DND-41 (cell line): ENCODE measurements at regions not wholly inside any gene's neighbourhood (a gene's known extent, or its start where the extent isn't known, plus 50 kb on each side); places are given as distances from the start of the nearest gene placed in this dataset.
A peak's percentile ranks its signal among the peaks of the same experiment; 100 is the strongest.

Source experiments
- ATAC-seq: fragments of 200-7000 bp; cut with Tn5 transposase; 3 replicates; pipeline ENCODE4 v1.9.1; 2021; ENCODE audit warnings: low read depth; ENCODE audit not compliant: insufficient read depth
- DNase-seq: peaks from one replicate; pipeline ENCODE4 v3.0.0-alpha.2; 2020
- H2AFZ ChIP-seq: 2 replicates; pipeline ENCODE4 v1.6.0; 2012; ENCODE audit warnings: low read depth, low read length
- H3K27ac ChIP-seq: 2 replicates; pipeline ENCODE4 v1.5.1; 2012; ENCODE audit warnings: low read length, inconsistent platforms
- H3K27me3 ChIP-seq: fragments of 200-600 bp; sonication (generic); 2 replicates; pipeline ENCODE4 v1.6.0; 2012; ENCODE audit warnings: low read length, mild to moderate bottlenecking, inconsistent platforms; ENCODE audit not compliant: insufficient read depth, poor library complexity
- H3K36me3 ChIP-seq: 2 replicates; pipeline ENCODE4 v1.5.1; 2012; ENCODE audit warnings: low read length, inconsistent platforms; ENCODE audit not compliant: insufficient read depth
- H3K4me1 ChIP-seq: 2 replicates; pipeline ENCODE4 v1.5.1; 2012; ENCODE audit warnings: mild to moderate bottlenecking, low read length; ENCODE audit not compliant: insufficient read depth
- H3K4me2 ChIP-seq: 2 replicates; pipeline ENCODE4 v1.6.0; 2012; ENCODE audit warnings: mild to moderate bottlenecking, moderate library complexity, low read length, inconsistent platforms; ENCODE audit not compliant: insufficient read depth
- H3K4me3 ChIP-seq, 2 experiments: fragments of 200-600 bp in 1 of 2; shearing (Covaris generic) in 1 of 2; 2 replicates each; pipeline ENCODE4 v1.5.1; 2012 to 2016; ENCODE audit warnings: inconsistent platforms in 2 of 2, low read length in 2 of 2, mild to moderate bottlenecking in 2 of 2, low read depth in 1 of 2, moderate library complexity in 1 of 2
- H3K79me2 ChIP-seq: 2 replicates; pipeline ENCODE4 v1.6.0; 2012; ENCODE audit warnings: low read length, inconsistent platforms; ENCODE audit not compliant: insufficient read depth
- H3K9ac ChIP-seq: 2 replicates; pipeline ENCODE4 v1.6.0; 2012; ENCODE audit warnings: low read depth, mild to moderate bottlenecking, inconsistent platforms, low read length, moderate library complexity
- H3K9me3 ChIP-seq: 2 replicates; pipeline ENCODE4 v1.5.1; 2012; ENCODE audit warnings: low read length, moderate library complexity, mild to moderate bottlenecking, inconsistent platforms; ENCODE audit not compliant: insufficient read depth, severe bottlenecking
- H4K20me1 ChIP-seq: 2 replicates; pipeline ENCODE4 v1.6.0; 2012; ENCODE audit warnings: low read length; ENCODE audit not compliant: insufficient read depth
- EZH2 ChIP-seq: IDR thresholded peaks from 3 replicates; pipeline ENCODE4 v1.6.1; 2012; ENCODE audit warnings: borderline replicate concordance, low read depth, mild to moderate bottlenecking, moderate library complexity, low read length, inconsistent platforms; ENCODE audit not compliant: severe bottlenecking
- TF ChIP-seq, protein P1 (sequence below): IDR thresholded peaks from 2 replicates; pipeline ENCODE4 v1.5.1; 2012; ENCODE audit warnings: borderline replicate concordance, low read length, moderate library complexity, mild to moderate bottlenecking; ENCODE audit not compliant: poor library complexity, severe bottlenecking; ENCODE audit errors: extremely low read depth

DNA sequence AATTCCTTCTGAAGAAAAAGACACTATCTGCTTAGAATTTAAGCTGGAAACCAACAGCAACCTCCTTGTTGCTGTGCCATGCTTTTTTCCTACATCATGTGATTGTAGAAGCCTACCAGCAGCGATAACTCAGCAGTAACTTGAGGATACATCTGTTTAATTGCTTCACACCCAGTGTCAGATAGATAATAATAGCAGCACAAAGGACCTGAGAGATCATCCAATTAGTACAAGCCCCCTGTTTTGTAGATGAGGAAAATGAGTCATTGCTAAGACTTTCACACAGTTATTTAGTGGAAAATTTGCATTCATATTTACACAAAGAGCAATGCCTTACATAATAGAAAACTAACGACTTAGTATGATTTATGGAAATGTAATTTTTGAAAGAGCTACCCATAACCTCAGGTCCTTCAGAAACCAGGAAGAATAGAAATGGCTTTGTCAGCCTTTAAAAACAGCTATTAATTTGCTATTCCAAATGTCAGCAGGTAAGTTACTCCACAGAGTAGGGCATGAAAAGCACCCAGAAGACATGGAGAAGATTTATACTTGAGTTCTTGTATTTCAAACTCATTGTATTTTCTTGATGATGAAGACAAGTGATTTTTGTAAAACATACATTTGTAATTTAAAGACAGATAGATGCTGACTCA, 93.7 kb upstream of the SGCG start:
- H3K4me2 ChIP-seq = no peak overlapping the region
- no peak overlapping the region for H3K9ac ChIP-seq
- no peaks in the 10 kb centered on the region for H3K79me2 ChIP-seq
- TF ChIP-seq EZH2 = no peak
- TF ChIP-seq, protein P1, sequence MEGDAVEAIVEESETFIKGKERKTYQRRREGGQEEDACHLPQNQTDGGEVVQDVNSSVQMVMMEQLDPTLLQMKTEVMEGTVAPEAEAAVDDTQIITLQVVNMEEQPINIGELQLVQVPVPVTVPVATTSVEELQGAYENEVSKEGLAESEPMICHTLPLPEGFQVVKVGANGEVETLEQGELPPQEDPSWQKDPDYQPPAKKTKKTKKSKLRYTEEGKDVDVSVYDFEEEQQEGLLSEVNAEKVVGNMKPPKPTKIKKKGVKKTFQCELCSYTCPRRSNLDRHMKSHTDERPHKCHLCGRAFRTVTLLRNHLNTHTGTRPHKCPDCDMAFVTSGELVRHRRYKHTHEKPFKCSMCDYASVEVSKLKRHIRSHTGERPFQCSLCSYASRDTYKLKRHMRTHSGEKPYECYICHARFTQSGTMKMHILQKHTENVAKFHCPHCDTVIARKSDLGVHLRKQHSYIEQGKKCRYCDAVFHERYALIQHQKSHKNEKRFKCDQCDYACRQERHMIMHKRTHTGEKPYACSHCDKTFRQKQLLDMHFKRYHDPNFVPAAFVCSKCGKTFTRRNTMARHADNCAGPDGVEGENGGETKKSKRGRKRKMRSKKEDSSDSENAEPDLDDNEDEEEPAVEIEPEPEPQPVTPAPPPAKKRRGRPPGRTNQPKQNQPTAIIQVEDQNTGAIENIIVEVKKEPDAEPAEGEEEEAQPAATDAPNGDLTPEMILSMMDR = no peak
- H3K9me3 ChIP-seq = no peaks in the 10 kb centered on the region
- H2AFZ ChIP-seq = no peak overlapping the region
- no peaks in the 10 kb centered on the region for H3K4me1 ChIP-seq
- no peak for ATAC-seq
- no peaks in the 10 kb centered on the region for H3K27me3 ChIP-seq
- no peak for DNase-seq
- H3K4me3 ChIP-seq = no peak overlapping the region
- H3K36me3 ChIP-seq = no peaks in the 10 kb centered on the region
- H4K20me1 ChIP-seq = no peaks in the 10 kb centered on the region
- no peak overlapping the region for H3K27ac ChIP-seq

DNA sequence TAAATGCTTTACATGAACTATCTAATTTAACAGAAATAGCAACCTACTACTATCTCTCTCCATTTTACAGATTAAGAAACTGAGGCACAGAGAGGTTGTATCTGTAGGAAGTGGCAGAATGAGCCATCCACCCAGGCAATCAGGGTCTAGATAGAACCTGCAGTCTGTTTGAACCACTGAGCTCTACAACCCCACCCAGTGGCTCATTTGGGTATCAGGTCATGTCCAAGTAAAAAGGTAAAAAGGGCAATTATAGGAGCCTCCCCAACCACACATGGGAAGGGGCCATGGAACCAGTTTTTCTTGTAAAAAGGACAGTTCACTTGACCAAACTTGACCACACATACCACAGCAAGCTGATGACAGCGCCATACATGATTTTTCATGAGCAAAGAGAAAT, 92.9 kb upstream of the SGCG start:
- H3K9ac ChIP-seq = no peak overlapping the region
- no peaks in the 10 kb centered on the region for H3K79me2 ChIP-seq
- H2AFZ ChIP-seq = no peak overlapping the region; the same call in 1 of the 2 replicates
- H3K4me3 ChIP-seq = no peak overlapping the region
- no peak overlapping the region for H3K4me2 ChIP-seq
- H3K27me3 ChIP-seq = no peaks in the 10 kb centered on the region
- no peaks in the 10 kb centered on the region for H3K4me1 ChIP-seq
- ATAC-seq = 0 out of 3 replicates have a peak, but pooled peaks have one; percentile 42
- H3K27ac ChIP-seq = no peak overlapping the region
- DNase-seq = peak; percentile 20
- H4K20me1 ChIP-seq = no peaks in the 10 kb centered on the region
- no peaks in the 10 kb centered on the region for H3K36me3 ChIP-seq
- no peaks in the 10 kb centered on the region for H3K9me3 ChIP-seq
- no peak for TF ChIP-seq EZH2
- TF ChIP-seq, protein P1 = peak; percentile 55

DNA sequence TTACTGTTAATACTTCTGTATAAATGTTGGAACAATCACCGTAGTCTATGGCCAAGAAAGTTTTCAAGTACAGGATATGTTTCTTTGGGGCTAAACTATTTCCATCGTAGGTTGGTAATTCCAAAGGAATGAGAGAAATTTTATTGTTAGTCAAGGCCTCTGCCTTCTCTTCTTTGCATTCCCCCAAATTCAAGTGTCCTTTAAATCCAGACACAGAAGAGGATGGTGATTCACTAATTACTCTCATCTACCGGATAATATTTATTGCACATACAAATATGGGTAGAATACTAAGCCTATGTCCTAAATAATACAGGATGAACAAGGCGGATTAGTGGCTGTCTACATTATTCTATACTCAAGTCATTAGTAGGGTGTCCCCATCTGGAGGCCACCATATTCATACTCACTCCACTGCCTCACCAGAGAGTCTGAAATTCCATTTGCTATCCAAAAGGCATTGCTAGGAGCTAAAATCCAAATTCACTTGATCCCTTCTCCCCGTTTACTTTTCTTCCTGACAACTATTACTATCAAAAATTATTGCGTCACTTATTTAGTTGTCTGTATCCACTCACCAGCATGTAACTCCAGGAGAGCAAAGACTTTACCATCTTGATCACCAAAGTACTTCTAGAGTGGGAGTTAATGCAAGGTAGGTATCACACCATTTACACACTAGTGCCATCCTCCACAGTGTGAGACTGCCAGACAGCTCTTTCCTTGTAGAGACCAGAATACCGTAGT, 82.4 kb upstream of the SGCG start:
- Histone ChIP-seq H3K27me3 (no peaks in the 10 kb centered on the region), H3K79me2 (no peaks in the 10 kb centered on the region), H3K4me2 (no peak overlapping the region), H3K9ac (no peak overlapping the region), H2AFZ (no peak overlapping the region), H3K36me3 (no peaks in the 10 kb centered on the region), H3K4me3 (no peak overlapping the region), H3K9me3 (no peaks in the 10 kb centered on the region), H3K4me1 (no peaks in the 10 kb centered on the region), H3K27ac (no peak overlapping the region), H4K20me1 (no peaks in the 10 kb centered on the region)
- ATAC-seq = no peak
- no peak for DNase-seq
- TF ChIP-seq, protein P1 = no peak
- no peak for TF ChIP-seq EZH2
